GM13977 (cell line): ENCODE measurements at regions not wholly inside any gene's neighbourhood (a gene's known extent, or its start where the extent isn't known, plus 50 kb on each side); places are given as distances from the start of the nearest gene placed in this dataset.

Experiments
- DNase-seq: peaks from one replicate; pipeline ENCODE4 v3.0.0; 2012; ENCODE audit warnings: low spot score
- CTCF ChIP-seq: IDR thresholded peaks from 2 replicates; pipeline ENCODE4 v1.5.1; 2012; ENCODE audit warnings: mild to moderate bottlenecking, control low read depth; ENCODE audit not compliant: insufficient read depth; ENCODE audit errors: extremely low read depth, missing control alignments
- in situ Hi-C: fragments of 300-500 bp; cut with MboI; formaldehyde crosslinking; loops from one replicate; pipeline ENCODE4 v1.12.0; 2022; ENCODE audit warnings: low sequenced_read_pairs, low pct_unique_long_range_greater_than_20kb, mixed read lengths, inconsistent platforms; ENCODE audit not compliant: unreplicated experiment

GRCh38 chr3:153268564-153269279 is 106.7 kb downstream of the RAP2B start:
- no peak for TF ChIP-seq CTCF
- in situ Hi-C loops = no loop called here
- no peak for DNase-seq

GRCh38 chr3:153269730-153270129 is 107.7 kb downstream of the RAP2B start:
- DNase-seq = no peak
- no peak for TF ChIP-seq CTCF
- in situ Hi-C loops = no loop called here

GRCh38 chr3:153273217-153273616 is 111.2 kb downstream of the RAP2B start:
- TF ChIP-seq CTCF = no peak
- in situ Hi-C loops = no loop called here

GRCh38 chr3:153273767-153274435 is 111.9 kb downstream of the RAP2B start:
- in situ Hi-C loops = no loop called here
- no peak for DNase-seq
- no peak for TF ChIP-seq CTCF

More at GRCh38 chr3:153273217-153273616, 111.2 kb downstream of the RAP2B start:
- DNase-seq = no peak

GRCh38 chr3:153274561-153274960 is 112.5 kb downstream of the RAP2B start:
- TF ChIP-seq CTCF = no peak
- in situ Hi-C loops = no loop called here

GRCh38 chr3:153275514-153275913 is 113.5 kb downstream of the RAP2B start:
- TF ChIP-seq CTCF = no peak
- in situ Hi-C loops = no loop called here

More at GRCh38 chr3:153274561-153274960, 112.5 kb downstream of the RAP2B start:
- DNase-seq = no peak

More at GRCh38 chr3:153275514-153275913, 113.5 kb downstream of the RAP2B start:
- no peak for DNase-seq
